GM12892 (cell line): ENCODE measurements at regions not wholly inside any gene's neighbourhood (a gene's known extent, or its start where the extent isn't known, plus 50 kb on each side); places are given as distances from the start of the nearest gene placed in this dataset.

Source experiments
- POLR2A ChIP-seq: IDR thresholded peaks from 2 replicates; pipeline ENCODE4 v1.6.1; 2011; ENCODE audit warnings: low read depth, low read length, control low read depth
- POLR2AphosphoS5 ChIP-seq: IDR thresholded peaks from 2 replicates; pipeline ENCODE4 v1.6.1; 2011; ENCODE audit warnings: low read depth, low read length, control low read depth
- TAF1 ChIP-seq: IDR thresholded peaks from 2 replicates; pipeline ENCODE4 v1.6.1; 2011; ENCODE audit warnings: low read depth, mild to moderate bottlenecking, control low read depth, low read length, borderline replicate concordance

DNA sequence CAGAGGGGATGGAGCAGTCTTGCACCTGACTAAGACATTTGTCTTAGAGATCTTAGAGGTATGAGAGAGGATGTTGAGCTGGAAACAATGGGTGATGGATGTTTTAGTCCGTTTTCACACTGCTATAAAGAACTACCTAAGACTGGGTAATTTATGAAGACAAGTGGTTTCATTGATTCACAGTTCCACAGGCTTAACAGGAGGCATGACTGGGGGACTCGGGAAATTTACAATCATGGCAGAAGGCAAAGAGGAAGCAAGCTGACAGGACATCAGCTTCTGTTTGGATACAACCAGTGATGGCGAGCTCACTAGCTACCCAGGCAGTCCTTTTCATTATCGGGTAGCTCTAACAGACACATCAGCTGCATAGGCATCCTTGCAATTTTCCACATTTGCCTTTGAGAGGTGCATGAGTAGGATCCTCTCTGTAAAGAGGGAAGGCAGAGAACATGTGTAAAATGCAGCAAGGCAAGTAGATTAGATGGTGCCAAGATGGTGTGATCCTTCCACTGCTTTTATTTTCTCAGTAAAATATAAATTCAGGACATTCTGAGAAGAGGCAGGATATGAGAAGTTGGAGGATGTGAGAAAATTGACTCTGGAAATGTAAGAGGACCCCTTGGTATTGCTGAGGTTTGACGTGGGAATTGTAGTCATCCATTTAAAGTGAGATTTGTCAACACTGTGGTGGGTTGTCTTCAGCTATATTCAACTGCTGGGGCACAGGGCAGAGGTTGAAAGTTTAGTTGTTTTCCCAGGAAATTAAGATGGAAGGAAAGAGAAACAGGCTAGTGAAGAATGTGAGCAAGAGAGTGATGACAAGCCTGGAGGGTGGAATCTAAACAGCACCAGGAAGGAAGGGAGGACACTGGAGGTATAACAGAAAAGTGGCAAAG, 1140.0 kb upstream of the AUTS2 start:
- TF ChIP-seq POLR2A: no peak
- no peak for TF ChIP-seq POLR2AphosphoS5
- TF ChIP-seq TAF1: no peak
